ENCODE measurements at regions not wholly inside any gene's neighbourhood (a gene's known extent, or its start where the extent isn't known, plus 50 kb on each side); places are given as distances from the start of the nearest gene placed in this dataset.
"Not testable (repeated sequence)": the region's sequence is repeated elsewhere in the genome, so short reads cannot be mapped to it uniquely, and the experiment has no call there.

GRCh38 chr3:157920822-157921700 lies 185.2 kb downstream of the SHOX2 start:
- DNase-seq (ENCODE audit: low spot score): no peak

GRCh38 chr3:157919319-157919887 lies 186.8 kb downstream of the SHOX2 start:
- no peak for DNase-seq (ENCODE audit: low spot score)

DNA sequence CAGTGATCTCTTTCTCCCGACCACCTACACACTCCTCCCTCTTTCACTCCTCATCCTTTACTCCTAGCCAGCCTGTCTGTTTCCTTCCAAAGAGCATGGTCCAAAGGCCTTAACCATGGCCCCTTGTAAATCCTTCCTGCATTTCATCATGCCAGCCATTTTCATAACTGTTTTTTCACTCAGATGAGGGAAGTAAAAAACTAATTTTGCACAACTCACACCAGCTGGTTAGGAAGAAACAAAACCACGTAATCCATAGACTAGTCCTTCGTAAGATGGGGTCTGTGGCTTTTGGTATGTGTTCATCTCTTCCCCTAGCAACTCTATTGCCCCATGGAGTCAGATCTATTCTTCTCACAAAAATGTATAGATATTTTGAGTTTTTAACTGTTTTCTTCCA lies 187.8 kb downstream of the SHOX2 start:
- DNase-seq (ENCODE audit: low spot score): no peak

DNA sequence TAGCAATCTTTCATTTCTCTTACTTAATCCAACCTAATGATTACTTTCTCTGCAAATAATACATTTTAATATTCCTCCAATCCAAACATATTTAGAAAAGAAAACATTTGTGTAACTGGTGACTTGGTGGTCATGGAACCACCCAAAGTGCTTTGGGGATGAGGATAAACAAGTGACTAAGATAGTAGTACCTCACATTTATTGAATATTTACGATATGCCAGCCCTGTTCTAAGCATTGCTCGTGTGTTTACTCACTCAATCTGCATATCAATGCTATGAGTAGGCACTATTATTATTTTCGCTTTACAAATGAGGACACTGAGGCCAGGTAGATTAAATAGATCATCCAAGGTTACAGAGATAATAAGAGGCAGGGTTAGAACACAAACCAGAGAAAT lies 189.5 kb downstream of the SHOX2 start:
- no peak for DNase-seq (ENCODE audit: low spot score)

- no peak for DNase-seq (ENCODE audit: low spot score)
Observed at GRCh38 chr3:157914882-157915281, 191.3 kb downstream of the SHOX2 start.

DNA sequence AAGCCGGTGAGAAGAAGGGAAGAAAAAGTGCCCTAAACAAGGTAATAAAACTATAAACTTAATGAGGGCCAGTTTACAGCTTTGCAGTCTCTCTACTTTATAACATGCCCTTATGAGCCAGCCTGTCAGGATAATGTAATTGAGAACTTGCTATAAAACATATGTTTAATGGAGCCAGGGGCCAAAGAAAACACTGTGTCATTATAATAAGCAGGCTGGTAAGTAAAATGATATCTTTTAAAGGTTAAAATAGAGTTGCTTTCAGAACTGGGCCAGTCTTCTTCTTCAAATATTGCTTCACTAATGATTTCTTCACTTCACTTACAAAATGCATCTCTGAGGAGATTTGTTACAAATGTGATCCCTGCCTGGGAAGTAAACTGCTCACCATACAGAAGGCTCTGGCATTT lies 192.5 kb downstream of the SHOX2 start:
- no peak for DNase-seq (ENCODE audit: low spot score)

GRCh38 chr3:157912514-157913451 lies 193.4 kb downstream of the SHOX2 start:
- no peak for DNase-seq (ENCODE audit: low spot score)

GRCh38 chr3:157906627-157907026 lies 199.6 kb downstream of the SHOX2 start:
- DNase-seq (ENCODE audit: low spot score): peak; percentile 16

DNA sequence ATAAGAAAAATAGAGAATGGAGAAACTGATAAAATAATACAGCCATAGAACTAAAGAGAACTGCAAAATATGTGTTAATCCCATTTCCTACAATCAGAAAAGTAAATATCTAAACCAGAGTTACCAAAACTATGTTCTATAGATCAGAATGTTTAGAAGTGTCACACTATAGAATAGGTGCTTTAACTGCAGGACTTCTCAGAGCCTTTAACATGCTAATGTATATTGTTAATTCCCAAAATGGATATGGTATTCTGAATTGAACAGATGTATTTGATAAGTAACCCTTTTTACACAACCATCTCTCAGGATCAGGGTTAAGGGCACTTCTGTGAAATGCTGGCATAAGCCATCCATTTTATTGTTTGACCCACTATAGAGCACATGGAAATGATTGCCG lies 200.3 kb downstream of the SHOX2 start:
- no peak for DNase-seq (ENCODE audit: low spot score)

DNA sequence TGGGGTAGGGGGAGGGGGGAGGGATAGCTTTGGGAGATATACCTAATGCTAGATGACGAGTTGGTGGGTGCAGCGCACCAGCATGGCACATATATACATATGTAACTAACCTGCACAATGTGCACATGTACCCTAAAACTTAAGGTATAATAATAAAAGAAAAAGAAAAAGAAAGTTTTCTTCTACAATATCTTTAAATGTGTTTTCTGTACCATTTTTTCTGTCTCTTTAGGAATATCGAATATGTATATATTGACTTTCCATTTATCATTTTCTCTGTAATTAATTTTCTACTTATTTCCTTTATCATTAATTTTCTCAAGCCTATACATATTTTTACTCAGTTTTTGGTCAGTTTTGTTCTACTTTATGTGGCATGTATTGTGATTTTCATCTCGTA lies 203.5 kb downstream of the SHOX2 start:
- DNase-seq (ENCODE audit: low spot score): not testable (repeated sequence)

DNA sequence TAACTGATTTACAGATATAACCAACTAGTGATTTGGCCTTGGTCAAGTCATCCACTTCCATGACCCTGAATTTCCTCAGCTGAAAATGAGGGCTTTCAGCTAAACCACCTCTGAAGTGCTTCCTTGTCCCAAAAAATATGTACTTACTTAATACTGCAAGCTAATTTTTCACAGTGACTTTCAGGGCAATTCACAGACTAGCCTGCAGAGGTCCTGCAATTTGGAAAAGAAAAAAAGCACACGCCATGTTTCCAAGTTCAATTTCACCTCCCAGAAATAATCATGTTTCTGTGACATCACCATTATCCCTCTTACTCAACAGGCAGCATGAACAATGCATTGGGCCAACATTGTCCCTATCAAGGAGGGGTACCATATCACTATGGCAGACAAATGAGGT lies 218.2 kb downstream of the SHOX2 start:
- no peak for DNase-seq (ENCODE audit: low spot score)

DNA sequence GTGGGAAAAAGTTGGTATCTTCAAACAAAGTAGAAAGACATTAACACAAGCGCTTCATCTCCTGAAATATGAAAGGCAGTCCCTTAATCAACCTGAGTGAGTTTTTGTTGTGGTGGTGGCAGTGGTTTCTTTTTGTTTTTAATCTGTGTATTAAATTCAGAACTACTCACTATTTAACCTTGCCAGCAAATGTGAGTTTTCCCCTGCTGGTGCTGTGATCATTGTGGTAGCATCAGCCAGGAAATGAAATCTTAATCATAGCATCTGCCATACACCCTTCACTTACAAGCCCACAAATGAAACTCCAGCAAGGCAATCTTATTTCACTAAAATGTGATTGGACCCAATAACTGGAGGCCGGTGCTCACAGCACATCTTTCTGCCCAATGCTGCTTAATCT lies 229.7 kb downstream of the SHOX2 start:
- DNase-seq (ENCODE audit: low spot score): no peak

GRCh38 chr3:157872902-157873301 lies 233.3 kb downstream of the SHOX2 start:
- no peak for DNase-seq (ENCODE audit: low spot score)

DNA sequence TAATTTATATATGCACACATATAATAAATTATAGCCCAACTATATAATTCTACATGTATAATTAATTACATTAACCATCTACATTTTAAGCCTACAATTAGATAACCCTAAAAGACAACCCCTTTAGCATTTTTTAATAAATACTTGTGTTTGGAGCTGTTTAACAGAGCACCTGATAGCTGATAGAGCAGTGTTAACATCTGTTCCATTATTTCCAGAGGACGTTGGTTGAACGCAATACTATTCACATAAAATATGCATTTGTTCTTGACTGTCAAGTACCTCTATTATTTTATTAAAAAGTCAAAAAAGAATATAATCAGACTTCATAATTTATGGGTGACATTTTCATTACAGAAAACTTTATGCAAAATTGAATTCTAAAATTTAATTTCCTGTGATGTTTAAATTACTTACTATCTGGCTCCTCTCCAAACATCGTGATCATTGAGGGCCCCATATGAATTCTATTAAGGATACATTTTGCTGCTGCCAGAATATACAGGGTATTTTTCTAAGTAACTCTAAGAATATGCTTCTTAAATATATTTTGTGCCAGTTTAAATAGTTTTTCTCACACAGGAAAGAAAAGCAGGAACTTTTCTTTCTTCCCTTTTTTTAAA lies 234.3 kb downstream of the SHOX2 start:
- DNase-seq (ENCODE audit: low spot score): no peak

- DNase-seq (ENCODE audit: low spot score): no peak
Observed at GRCh38 chr3:157871248-157871647, 235.0 kb downstream of the SHOX2 start.

GRCh38 chr3:157868946-157869345 lies 237.3 kb downstream of the SHOX2 start:
- DNase-seq (ENCODE audit: low spot score): no peak

GRCh38 chr3:157868196-157868595 lies 238.0 kb downstream of the SHOX2 start:
- DNase-seq (ENCODE audit: low spot score): no peak

DNA sequence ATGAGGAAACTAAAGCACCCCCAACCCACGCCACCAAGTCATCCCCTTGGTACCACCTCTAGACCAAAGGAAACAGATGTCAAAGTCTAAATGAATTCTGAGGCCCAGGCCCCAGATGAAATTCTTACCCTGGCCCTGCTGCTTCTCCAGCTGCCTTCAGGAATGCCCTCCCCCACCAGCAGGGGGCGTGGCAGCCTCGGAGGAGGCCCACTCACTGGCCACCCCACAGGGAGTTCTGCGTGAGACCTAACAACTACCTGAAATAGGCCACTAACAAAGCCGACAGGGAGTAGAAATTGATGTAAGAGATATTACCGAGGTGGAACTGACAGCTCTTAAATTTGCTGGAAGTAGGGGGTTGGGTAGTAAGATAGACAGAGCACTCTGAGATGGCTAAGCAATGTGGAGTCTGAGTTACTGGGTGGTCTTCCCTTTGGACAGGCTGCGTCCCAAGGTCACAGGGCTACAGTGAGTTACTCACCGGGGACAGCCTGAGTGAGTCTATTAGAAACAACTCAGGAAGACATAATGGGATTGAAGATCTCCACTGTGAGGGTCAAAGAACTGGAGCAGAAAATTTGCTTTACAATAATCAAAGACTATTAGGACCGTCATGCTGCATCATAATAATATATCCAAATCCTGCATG lies 240.7 kb downstream of the SHOX2 start:
- peak; percentile 43 for DNase-seq (ENCODE audit: low spot score)

- no peak for DNase-seq (ENCODE audit: low spot score)
Observed at GRCh38 chr3:157861076-157861765, 245.0 kb downstream of the SHOX2 start.

DNA sequence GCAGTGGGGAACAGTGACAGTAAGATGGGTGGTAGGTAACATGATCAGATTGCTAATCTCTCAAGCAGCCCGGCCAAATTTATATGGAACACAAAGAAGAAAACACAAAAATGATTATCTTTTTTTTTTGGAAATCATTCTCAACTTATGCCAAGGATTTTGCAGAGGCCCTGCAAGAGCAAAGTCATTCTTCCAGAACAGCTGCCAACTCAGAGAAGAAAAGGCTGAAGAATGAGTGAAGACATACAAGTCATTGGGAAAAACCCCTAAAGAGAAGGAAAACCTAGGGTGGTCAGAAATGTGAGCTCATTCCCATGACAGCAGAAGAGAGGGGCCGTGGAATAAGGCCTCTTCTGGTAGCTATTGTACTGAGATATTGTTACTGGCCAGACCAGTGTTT lies 246.7 kb downstream of the SHOX2 start:
- DNase-seq (ENCODE audit: low spot score): no peak

DNA sequence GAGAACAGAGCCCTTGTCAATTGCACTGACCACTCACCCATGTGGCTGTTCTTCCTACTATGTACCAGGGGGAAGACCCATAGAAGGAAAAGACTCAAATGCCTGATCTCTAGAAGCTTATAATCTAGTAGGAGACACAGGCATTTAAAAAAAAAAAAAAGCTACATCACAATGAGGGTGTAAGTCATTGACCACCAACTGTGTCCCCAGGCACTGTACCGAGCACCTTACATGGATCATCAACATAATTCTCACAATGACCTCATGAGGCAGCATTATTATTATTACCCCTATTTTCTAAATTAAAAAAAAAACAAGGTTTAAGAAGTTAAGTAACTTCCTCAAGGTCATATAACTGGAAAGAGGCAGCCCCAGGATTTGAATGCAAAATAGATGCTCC lies 247.4 kb downstream of the SHOX2 start:
- no peak for DNase-seq (ENCODE audit: low spot score)

Data from kidney tubule cell (primary cell).